ENCODE measurements at regions not wholly inside any gene's neighbourhood (a gene's known extent, or its start where the extent isn't known, plus 50 kb on each side); places are given as distances from the start of the nearest gene placed in this dataset.

DNA sequence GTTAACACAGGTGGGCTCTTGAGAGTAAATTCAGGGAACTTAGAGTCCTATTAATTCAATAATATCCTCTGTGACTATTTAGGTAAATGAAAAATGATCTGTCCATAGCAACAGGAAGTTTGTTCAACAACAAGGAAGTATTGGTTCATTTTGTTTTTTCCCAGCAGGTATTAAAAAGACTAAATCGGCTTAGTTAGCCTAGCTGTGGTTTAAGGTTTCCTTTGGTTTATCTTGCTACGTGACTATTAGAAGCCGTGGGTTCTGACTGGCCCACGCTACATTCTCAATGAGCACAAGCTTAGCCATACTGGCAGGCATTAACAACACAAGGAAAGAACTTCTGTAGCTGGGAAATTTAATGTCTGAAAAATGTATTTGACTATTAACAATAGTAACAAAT, 168.8 kb upstream of the HS3ST1 start:
- DNase-seq, result no peak
- 75 to 78% methylated on average over 4 of the region's 4 CpGs for whole genome bisulfite sequencing, 2 donors
- H3K27ac ChIP-seq, result no peak overlapping the region

GRCh38 chr4:11596989-11597388, 168.3 kb upstream of the HS3ST1 start:
- Histone ChIP-seq H3K4me3 (no peak overlapping the region), H3K36me3 (no peaks in the 10 kb centered on the region), H3K27me3 (no peaks in the 10 kb centered on the region), H3K27ac (no peak overlapping the region), H3K4me1 (peaks cover 0 to 11% (median 0%) of the 10 kb centered on the region in 9 donors), H3K9me3 (peaks cover 0 to 6% (median 0%) of the 10 kb centered on the region in 11 donors)
- TF ChIP-seq, protein P1, sequence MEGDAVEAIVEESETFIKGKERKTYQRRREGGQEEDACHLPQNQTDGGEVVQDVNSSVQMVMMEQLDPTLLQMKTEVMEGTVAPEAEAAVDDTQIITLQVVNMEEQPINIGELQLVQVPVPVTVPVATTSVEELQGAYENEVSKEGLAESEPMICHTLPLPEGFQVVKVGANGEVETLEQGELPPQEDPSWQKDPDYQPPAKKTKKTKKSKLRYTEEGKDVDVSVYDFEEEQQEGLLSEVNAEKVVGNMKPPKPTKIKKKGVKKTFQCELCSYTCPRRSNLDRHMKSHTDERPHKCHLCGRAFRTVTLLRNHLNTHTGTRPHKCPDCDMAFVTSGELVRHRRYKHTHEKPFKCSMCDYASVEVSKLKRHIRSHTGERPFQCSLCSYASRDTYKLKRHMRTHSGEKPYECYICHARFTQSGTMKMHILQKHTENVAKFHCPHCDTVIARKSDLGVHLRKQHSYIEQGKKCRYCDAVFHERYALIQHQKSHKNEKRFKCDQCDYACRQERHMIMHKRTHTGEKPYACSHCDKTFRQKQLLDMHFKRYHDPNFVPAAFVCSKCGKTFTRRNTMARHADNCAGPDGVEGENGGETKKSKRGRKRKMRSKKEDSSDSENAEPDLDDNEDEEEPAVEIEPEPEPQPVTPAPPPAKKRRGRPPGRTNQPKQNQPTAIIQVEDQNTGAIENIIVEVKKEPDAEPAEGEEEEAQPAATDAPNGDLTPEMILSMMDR (IDR thresholded peaks at IDR 0.05), result no peak
- intact Hi-C loops (cut with DNase I), result no loop called here
- peak in 3 of 8 donors; percentile 55 to 76 (median 58) for ATAC-seq
- WGBS, 2 donors, result 33 to 46% methylated on average over 2 of the region's 2 CpGs
- no peak for DNase-seq

More for the DNA sequence above, 168.8 kb upstream of the HS3ST1 start:
- no peak overlapping the region for H3K4me3 ChIP-seq
- TF ChIP-seq, protein P1 (IDR thresholded peaks at IDR 0.05), result no peak
- intact Hi-C loops (cut with DNase I), result no loop called here
- no peaks in the 10 kb centered on the region for H3K36me3 ChIP-seq
- no peaks in the 10 kb centered on the region for H3K27me3 ChIP-seq
- H3K4me1 ChIP-seq, result peaks cover 0 to 11% (median 0%) of the 10 kb centered on the region in 9 donors
- ATAC-seq, result no peak
- peaks cover 0 to 6% (median 0%) of the 10 kb centered on the region in 11 donors for H3K9me3 ChIP-seq

DNA sequence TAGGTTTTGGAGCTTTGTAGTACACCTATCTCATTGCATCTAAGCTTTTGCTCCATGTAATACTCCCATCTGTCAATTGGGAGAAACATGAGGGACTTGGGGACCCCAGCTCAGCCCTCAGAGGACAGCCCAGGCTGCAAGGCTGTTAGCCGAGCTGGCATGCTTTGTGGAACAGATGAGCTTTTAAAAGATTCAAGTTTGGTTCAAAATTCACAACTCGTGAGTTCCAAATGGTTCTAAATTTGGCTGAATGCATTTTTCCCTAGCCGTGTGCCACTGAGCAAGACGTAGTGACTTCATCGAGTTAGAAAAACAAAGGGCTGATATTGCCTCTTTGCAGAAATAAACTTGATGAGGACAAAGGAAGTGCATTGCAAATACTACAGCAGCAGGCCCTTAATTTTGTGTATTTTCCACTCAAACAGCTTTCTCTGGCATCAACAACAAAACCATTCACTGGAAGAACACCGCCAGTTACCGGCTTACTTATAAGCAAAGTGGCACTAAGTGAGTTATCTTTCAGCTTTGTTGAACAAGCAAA, 165.0 kb upstream of the HS3ST1 start:
- peaks cover 0 to 11% (median 0%) of the 10 kb centered on the region in 9 donors for H3K4me1 ChIP-seq
- no peak overlapping the region for H3K27ac ChIP-seq
- H3K4me3 ChIP-seq, result no peak overlapping the region
- no peaks in the 10 kb centered on the region for H3K36me3 ChIP-seq
- TF ChIP-seq, protein P1 (IDR thresholded peaks at IDR 0.05), result no peak
- 69 to 72% methylated on average over 7 of the region's 7 CpGs for WGBS, 2 donors
- no peak for ATAC-seq
- no peaks in the 10 kb centered on the region for H3K27me3 ChIP-seq
- no peaks in the 10 kb centered on the region for H3K9me3 ChIP-seq
- no peak for DNase-seq
- intact Hi-C loops (cut with DNase I), result no loop called here

- Histone ChIP-seq H3K4me1 (peaks cover 0 to 10% (median 0%) of the 10 kb centered on the region in 9 donors), H3K4me3 (no peak overlapping the region), H3K27me3 (no peaks in the 10 kb centered on the region), H3K27ac (no peak overlapping the region), H3K9me3 (no peaks in the 10 kb centered on the region), H3K36me3 (no peaks in the 10 kb centered on the region)
- ATAC-seq (no peak), DNase-seq (no peak)
- TF ChIP-seq, protein P1 (IDR thresholded peaks at IDR 0.05), result no peak
- WGBS, 2 donors, result 95 to 99% methylated on average over 4 of the region's 4 CpGs
- intact Hi-C loops (cut with DNase I), result no loop called here
Observed at GRCh38 chr4:11592276-11592675, 163.6 kb upstream of the HS3ST1 start.
